ENCODE measurements at regions not wholly inside any gene's neighbourhood (a gene's known extent, or its start where the extent isn't known, plus 50 kb on each side); places are given as distances from the start of the nearest gene placed in this dataset.

GRCh38 chr10:123390332-123390731 lies 236.1 kb downstream of the BUB3 start (continued):
- TF ChIP-seq CTCF (IDR thresholded peaks at IDR 0.05; ENCODE audit: control extremely low read depth in 1 of 3, insufficient read depth in 1 of 3, low read depth in 1 of 3, low read length in 3 of 3), result peak; percentile 29 to 41 (median 32); a peak in 3 of 4 replicates
- peak in 1 of 2 experiments; percentile 24; a peak in 1 of 4 replicates for TF ChIP-seq RAD21 (IDR thresholded peaks at IDR 0.05 in 1 of 2, conservative IDR thresholded peaks at IDR 0.05 in 1 of 2; ENCODE audit: low read depth in 2 of 2, low read length in 2 of 2)

Data from H1 (cell line).